Astrocyte (in vitro differentiated cells and primary cell): ENCODE measurements at regions not wholly inside any gene's neighbourhood (a gene's known extent, or its start where the extent isn't known, plus 50 kb on each side); places are given as distances from the start of the nearest gene placed in this dataset.

Experiments
- CTCF ChIP-seq: IDR thresholded peaks from 2 replicates; pipeline ENCODE4 v1.5.1; 2011; ENCODE audit warnings: low read depth, mild to moderate bottlenecking, inconsistent platforms, low read length, moderate library complexity; ENCODE audit not compliant: insufficient read depth
- EZH2 ChIP-seq: IDR thresholded peaks from 2 replicates; pipeline ENCODE4 v1.6.1; 2012; ENCODE audit warnings: mild to moderate bottlenecking, low read length, inconsistent platforms; ENCODE audit not compliant: insufficient read depth

- TF ChIP-seq CTCF (no peak), EZH2 (no peak)
Measured at GRCh38 chr6:135780326-135780725, 71.2 kb upstream of the PDE7B start.
